ENCODE measurements at regions not wholly inside any gene's neighbourhood (a gene's known extent, or its start where the extent isn't known, plus 50 kb on each side); places are given as distances from the start of the nearest gene placed in this dataset.

DNA sequence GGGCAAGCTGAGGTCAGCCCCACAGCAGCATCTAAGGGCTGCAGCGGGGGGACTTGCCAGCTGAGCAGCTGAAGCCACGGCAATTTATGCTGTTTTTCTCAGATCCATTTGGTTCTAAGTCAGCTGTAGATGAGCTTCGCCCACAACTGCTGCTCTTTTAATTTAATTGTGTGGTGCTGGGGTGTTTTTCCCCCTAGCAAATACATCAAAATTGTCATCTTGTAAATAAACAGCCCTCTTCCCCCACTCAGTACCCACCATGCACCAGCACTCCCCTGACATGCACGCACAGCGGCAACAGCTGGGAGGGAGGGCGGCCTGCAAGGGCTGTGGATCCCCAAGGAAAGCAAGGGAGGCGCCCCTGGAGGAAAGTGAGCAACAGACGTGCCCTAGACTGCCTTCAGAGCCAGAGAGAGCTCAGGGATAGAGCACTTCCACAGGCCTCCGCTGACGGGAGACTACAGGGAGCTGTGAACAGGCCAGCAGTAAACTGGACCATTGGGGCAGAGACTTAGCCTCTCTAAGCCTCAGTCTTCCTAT, 149.5 kb downstream of the TMEM132E start:
- TF ChIP-seq, protein P1, sequence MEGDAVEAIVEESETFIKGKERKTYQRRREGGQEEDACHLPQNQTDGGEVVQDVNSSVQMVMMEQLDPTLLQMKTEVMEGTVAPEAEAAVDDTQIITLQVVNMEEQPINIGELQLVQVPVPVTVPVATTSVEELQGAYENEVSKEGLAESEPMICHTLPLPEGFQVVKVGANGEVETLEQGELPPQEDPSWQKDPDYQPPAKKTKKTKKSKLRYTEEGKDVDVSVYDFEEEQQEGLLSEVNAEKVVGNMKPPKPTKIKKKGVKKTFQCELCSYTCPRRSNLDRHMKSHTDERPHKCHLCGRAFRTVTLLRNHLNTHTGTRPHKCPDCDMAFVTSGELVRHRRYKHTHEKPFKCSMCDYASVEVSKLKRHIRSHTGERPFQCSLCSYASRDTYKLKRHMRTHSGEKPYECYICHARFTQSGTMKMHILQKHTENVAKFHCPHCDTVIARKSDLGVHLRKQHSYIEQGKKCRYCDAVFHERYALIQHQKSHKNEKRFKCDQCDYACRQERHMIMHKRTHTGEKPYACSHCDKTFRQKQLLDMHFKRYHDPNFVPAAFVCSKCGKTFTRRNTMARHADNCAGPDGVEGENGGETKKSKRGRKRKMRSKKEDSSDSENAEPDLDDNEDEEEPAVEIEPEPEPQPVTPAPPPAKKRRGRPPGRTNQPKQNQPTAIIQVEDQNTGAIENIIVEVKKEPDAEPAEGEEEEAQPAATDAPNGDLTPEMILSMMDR (conservative IDR thresholded peaks at IDR 0.05; ENCODE audit: low read depth in 2 of 2), result no peak
- TF ChIP-seq, protein P2, sequence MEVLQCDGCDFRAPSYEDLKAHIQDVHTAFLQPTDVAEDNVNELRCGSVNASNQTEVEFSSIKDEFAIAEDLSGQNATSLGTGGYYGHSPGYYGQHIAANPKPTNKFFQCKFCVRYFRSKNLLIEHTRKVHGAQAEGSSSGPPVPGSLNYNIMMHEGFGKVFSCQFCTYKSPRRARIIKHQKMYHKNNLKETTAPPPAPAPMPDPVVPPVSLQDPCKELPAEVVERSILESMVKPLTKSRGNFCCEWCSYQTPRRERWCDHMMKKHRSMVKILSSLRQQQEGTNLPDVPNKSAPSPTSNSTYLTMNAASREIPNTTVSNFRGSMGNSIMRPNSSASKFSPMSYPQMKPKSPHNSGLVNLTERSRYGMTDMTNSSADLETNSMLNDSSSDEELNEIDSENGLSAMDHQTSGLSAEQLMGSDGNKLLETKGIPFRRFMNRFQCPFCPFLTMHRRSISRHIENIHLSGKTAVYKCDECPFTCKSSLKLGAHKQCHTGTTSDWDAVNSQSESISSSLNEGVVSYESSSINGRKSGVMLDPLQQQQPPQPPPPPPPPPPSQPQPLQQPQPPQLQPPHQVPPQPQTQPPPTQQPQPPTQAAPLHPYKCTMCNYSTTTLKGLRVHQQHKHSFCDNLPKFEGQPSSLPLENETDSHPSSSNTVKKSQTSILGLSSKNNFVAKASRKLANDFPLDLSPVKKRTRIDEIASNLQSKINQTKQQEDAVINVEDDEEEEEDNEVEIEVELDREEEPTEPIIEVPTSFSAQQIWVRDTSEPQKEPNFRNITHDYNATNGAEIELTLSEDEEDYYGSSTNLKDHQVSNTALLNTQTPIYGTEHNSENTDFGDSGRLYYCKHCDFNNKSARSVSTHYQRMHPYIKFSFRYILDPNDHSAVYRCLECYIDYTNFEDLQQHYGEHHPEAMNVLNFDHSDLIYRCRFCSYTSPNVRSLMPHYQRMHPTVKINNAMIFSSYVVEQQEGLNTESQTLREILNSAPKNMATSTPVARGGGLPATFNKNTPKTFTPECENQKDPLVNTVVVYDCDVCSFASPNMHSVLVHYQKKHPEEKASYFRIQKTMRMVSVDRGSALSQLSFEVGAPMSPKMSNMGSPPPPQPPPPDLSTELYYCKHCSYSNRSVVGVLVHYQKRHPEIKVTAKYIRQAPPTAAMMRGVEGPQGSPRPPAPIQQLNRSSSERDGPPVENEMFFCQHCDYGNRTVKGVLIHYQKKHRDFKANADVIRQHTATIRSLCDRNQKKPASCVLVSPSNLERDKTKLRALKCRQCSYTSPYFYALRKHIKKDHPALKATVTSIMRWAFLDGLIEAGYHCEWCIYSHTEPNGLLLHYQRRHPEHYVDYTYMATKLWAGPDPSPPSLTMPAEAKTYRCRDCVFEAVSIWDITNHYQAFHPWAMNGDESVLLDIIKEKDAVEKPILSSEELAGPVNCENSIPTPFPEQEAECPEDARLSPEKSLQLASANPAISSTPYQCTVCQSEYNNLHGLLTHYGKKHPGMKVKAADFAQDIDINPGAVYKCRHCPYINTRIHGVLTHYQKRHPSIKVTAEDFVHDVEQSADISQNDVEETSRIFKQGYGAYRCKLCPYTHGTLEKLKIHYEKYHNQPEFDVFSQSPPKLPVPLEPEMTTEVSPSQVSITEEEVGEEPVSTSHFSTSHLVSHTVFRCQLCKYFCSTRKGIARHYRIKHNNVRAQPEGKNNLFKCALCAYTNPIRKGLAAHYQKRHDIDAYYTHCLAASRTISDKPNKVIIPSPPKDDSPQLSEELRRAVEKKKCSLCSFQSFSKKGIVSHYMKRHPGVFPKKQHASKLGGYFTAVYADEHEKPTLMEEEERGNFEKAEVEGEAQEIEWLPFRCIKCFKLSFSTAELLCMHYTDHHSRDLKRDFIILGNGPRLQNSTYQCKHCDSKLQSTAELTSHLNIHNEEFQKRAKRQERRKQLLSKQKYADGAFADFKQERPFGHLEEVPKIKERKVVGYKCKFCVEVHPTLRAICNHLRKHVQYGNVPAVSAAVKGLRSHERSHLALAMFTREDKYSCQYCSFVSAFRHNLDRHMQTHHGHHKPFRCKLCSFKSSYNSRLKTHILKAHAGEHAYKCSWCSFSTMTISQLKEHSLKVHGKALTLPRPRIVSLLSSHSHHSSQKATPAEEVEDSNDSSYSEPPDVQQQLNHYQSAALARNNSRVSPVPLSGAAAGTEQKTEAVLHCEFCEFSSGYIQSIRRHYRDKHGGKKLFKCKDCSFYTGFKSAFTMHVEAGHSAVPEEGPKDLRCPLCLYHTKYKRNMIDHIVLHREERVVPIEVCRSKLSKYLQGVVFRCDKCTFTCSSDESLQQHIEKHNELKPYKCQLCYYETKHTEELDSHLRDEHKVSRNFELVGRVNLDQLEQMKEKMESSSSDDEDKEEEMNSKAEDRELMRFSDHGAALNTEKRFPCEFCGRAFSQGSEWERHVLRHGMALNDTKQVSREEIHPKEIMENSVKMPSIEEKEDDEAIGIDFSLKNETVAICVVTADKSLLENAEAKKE (CRISPR knock-in tag; IDR thresholded peaks at IDR 0.05), result no peak
- TF ChIP-seq, protein P3, sequence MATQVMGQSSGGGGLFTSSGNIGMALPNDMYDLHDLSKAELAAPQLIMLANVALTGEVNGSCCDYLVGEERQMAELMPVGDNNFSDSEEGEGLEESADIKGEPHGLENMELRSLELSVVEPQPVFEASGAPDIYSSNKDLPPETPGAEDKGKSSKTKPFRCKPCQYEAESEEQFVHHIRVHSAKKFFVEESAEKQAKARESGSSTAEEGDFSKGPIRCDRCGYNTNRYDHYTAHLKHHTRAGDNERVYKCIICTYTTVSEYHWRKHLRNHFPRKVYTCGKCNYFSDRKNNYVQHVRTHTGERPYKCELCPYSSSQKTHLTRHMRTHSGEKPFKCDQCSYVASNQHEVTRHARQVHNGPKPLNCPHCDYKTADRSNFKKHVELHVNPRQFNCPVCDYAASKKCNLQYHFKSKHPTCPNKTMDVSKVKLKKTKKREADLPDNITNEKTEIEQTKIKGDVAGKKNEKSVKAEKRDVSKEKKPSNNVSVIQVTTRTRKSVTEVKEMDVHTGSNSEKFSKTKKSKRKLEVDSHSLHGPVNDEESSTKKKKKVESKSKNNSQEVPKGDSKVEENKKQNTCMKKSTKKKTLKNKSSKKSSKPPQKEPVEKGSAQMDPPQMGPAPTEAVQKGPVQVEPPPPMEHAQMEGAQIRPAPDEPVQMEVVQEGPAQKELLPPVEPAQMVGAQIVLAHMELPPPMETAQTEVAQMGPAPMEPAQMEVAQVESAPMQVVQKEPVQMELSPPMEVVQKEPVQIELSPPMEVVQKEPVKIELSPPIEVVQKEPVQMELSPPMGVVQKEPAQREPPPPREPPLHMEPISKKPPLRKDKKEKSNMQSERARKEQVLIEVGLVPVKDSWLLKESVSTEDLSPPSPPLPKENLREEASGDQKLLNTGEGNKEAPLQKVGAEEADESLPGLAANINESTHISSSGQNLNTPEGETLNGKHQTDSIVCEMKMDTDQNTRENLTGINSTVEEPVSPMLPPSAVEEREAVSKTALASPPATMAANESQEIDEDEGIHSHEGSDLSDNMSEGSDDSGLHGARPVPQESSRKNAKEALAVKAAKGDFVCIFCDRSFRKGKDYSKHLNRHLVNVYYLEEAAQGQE (IDR thresholded peaks at IDR 0.05; ENCODE audit: unreplicated experiment), result no peak
- TF ChIP-seq POLR2AphosphoS5 (IDR thresholded peaks at IDR 0.05; ENCODE audit: low read depth), result no peak
